ENCODE measurements at regions not wholly inside any gene's neighbourhood (a gene's known extent, or its start where the extent isn't known, plus 50 kb on each side); places are given as distances from the start of the nearest gene placed in this dataset.

- CTCF ChIA-PET: no interaction called here
- intact Hi-C loops (cut with micrococcal nuclease; ENCODE audit: unreplicated experiment): no loop called here
- H3K4me1 ChIP-seq: no peaks in the 10 kb centered on the region
- POLR2A ChIA-PET: no interaction called here
- Mint-ChIP-seq H3K36me3 (ENCODE audit: insufficient read depth, unreplicated experiment) (no peaks in the 10 kb centered on the region), H3K4me3 (ENCODE audit: unreplicated experiment) (no peak overlapping the region), H3K27ac (ENCODE audit: unreplicated experiment) (no peak overlapping the region), H3K4me1 (ENCODE audit: low read depth, unreplicated experiment) (no peaks in the 10 kb centered on the region), H3K27me3 (ENCODE audit: insufficient read depth, unreplicated experiment) (peaks cover 6% of the 10 kb centered on the region), H3K9me3 (ENCODE audit: unreplicated experiment) (no peaks in the 10 kb centered on the region)
- DNase-seq: no peak
- H3K27me3 ChIP-seq (replicated peaks; ENCODE audit: control insufficient read depth, insufficient read depth, low read length): no peaks in the 10 kb centered on the region
- no peaks in the 10 kb centered on the region for H3K36me3 ChIP-seq (ENCODE audit: control insufficient read depth, insufficient read depth, low read length)
- no peaks in the 10 kb centered on the region for H3K9me3 ChIP-seq
- no TSS peak for BruUV-seq (replicated peaks)
- TF ChIP-seq CTCF (IDR thresholded peaks at IDR 0.05; ENCODE audit: insufficient read depth in 1 of 2, low read depth in 1 of 2, low read length in 1 of 2, severe bottlenecking in 1 of 2, unreplicated experiment in 1 of 2): no peak
- H3K4me3 ChIP-seq (ENCODE audit: low read depth, low read length): no peak overlapping the region
Measured at GRCh38 chr9:1157836-1158235, 107.7 kb downstream of the DMRT2 start.

GRCh38 chr9:1170918-1171317 is 120.8 kb downstream of the DMRT2 start:
- TF ChIP-seq CTCF (IDR thresholded peaks at IDR 0.05; ENCODE audit: insufficient read depth in 1 of 2, low read depth in 1 of 2, low read length in 1 of 2, severe bottlenecking in 1 of 2, unreplicated experiment in 1 of 2): no peak

GRCh38 chr9:1171546-1171945 is 121.4 kb downstream of the DMRT2 start:
- peaks cover 21% of the 10 kb centered on the region for H3K9me3 Mint-ChIP-seq (ENCODE audit: unreplicated experiment)
- no TSS peak for BruUV-seq (replicated peaks)
- H3K4me1 ChIP-seq: peaks cover 7% of the 10 kb centered on the region; the same call in 1 of the 2 replicates
- ChIA-PET CTCF (no interaction called here), POLR2A (no interaction called here)
- no peak overlapping the region for H3K4me3 ChIP-seq (ENCODE audit: low read depth, low read length)
- no peaks in the 10 kb centered on the region for H3K4me1 Mint-ChIP-seq (ENCODE audit: low read depth, unreplicated experiment)
- intact Hi-C loops (cut with micrococcal nuclease; ENCODE audit: unreplicated experiment): no loop called here
- peaks cover 5% of the 10 kb centered on the region for H3K27me3 Mint-ChIP-seq (ENCODE audit: insufficient read depth, unreplicated experiment)
- H3K27me3 ChIP-seq (replicated peaks; ENCODE audit: control insufficient read depth, insufficient read depth, low read length): no peaks in the 10 kb centered on the region
- no peak overlapping the region for H3K4me3 Mint-ChIP-seq (ENCODE audit: unreplicated experiment)
- DNase-seq: no peak
- H3K9me3 ChIP-seq: no peaks in the 10 kb centered on the region
- no peak overlapping the region for H3K27ac Mint-ChIP-seq (ENCODE audit: unreplicated experiment)
- no peaks in the 10 kb centered on the region for H3K36me3 Mint-ChIP-seq (ENCODE audit: insufficient read depth, unreplicated experiment)
- no peak for TF ChIP-seq CTCF (IDR thresholded peaks at IDR 0.05; ENCODE audit: insufficient read depth in 1 of 2, low read depth in 1 of 2, low read length in 1 of 2, severe bottlenecking in 1 of 2, unreplicated experiment in 1 of 2)
- no peaks in the 10 kb centered on the region for H3K36me3 ChIP-seq (ENCODE audit: control insufficient read depth, insufficient read depth, low read length)

More at GRCh38 chr9:1170918-1171317, 120.8 kb downstream of the DMRT2 start:
- no peaks in the 10 kb centered on the region for H3K4me1 Mint-ChIP-seq (ENCODE audit: low read depth, unreplicated experiment)
- POLR2A ChIA-PET: no interaction called here
- intact Hi-C loops (cut with micrococcal nuclease; ENCODE audit: unreplicated experiment): no loop called here
- H3K27me3 ChIP-seq (replicated peaks; ENCODE audit: control insufficient read depth, insufficient read depth, low read length): no peaks in the 10 kb centered on the region
- no peaks in the 10 kb centered on the region for H3K9me3 ChIP-seq
- no peaks in the 10 kb centered on the region for H3K36me3 ChIP-seq (ENCODE audit: control insufficient read depth, insufficient read depth, low read length)
- no peak for DNase-seq
- CTCF ChIA-PET: no interaction called here
- no peak overlapping the region for H3K27ac Mint-ChIP-seq (ENCODE audit: unreplicated experiment)
- H3K9me3 Mint-ChIP-seq (ENCODE audit: unreplicated experiment): peaks cover 21% of the 10 kb centered on the region
- H3K27me3 Mint-ChIP-seq (ENCODE audit: insufficient read depth, unreplicated experiment): peaks cover 5% of the 10 kb centered on the region
- no TSS peak for BruUV-seq (replicated peaks)
- H3K4me3 Mint-ChIP-seq (ENCODE audit: unreplicated experiment): no peak overlapping the region
- peaks cover 7% of the 10 kb centered on the region; the same call in 1 of the 2 replicates for H3K4me1 ChIP-seq
- no peak overlapping the region for H3K4me3 ChIP-seq (ENCODE audit: low read depth, low read length)
- no peaks in the 10 kb centered on the region for H3K36me3 Mint-ChIP-seq (ENCODE audit: insufficient read depth, unreplicated experiment)

All from Caco-2 (cell line).